Effector CD8-positive, alpha-beta T cell (primary cell): ENCODE measurements at regions not wholly inside any gene's neighbourhood (a gene's known extent, or its start where the extent isn't known, plus 50 kb on each side); places are given as distances from the start of the nearest gene placed in this dataset.

Source experiments
- DNase-seq: peaks from one replicate; lab custom pipeline; 2025; lab: John Stamatoyannopoulos, UW

DNA sequence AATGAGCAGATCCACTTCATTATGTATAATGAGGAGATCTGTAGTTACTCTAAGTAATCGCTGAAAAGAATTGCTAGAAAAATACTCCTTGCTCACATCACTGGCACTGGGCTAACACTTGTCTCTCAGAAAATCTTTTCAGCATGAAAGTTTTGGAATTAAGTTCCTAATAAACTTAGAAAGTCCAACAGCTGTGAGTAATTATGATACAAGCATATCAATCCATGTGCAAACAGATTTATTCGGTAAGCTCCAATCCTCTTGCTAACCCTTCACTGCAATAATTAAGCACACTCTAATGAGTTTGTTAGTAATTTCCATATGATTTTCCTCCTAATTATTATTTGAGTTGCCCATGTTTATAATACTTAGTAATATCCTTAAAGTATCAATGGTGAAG lies 652.6 kb upstream of the WWC1 start:
- DNase-seq, result no peak

DNA sequence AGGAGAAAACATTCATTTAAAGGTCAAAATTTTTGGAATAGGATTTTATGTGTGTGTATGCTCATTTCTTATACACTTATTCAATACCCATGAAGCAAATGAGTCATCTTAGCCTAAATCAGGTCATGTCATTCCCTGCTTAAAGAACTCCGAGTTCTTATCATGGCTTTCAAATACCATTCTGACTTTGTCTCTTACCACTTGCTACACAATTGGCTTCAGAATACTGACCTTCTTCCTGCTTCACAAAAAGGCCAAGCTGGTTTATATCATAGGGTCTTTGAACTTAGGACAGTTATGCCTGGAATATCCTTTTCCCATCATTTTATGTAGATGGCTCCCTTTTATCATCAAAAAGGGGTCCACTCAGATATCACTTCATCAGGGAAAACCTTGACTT lies 652.2 kb upstream of the WWC1 start:
- DNase-seq, result no peak

GRCh38 chr5:167639766-167640165 lies 651.7 kb upstream of the WWC1 start:
- DNase-seq, result no peak

DNA sequence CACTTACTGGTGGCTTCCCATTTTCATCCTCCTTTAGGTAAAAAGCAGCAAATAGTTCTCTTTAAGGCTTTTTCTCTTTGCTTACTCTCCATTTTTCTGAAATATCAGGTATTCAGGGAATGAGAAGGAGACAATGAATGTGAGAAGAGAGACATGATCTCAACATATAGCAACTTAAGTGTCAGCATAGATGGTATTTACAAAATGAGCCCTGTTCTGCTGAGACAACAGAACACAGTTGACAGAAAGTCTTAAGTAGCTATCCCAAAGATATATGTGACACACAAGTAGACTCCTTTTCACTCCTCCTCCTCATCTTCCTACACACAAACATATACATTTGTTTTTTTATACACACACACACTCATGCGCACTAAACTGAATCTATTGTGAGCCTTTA lies 649.3 kb upstream of the WWC1 start:
- DNase-seq, result no peak

DNA sequence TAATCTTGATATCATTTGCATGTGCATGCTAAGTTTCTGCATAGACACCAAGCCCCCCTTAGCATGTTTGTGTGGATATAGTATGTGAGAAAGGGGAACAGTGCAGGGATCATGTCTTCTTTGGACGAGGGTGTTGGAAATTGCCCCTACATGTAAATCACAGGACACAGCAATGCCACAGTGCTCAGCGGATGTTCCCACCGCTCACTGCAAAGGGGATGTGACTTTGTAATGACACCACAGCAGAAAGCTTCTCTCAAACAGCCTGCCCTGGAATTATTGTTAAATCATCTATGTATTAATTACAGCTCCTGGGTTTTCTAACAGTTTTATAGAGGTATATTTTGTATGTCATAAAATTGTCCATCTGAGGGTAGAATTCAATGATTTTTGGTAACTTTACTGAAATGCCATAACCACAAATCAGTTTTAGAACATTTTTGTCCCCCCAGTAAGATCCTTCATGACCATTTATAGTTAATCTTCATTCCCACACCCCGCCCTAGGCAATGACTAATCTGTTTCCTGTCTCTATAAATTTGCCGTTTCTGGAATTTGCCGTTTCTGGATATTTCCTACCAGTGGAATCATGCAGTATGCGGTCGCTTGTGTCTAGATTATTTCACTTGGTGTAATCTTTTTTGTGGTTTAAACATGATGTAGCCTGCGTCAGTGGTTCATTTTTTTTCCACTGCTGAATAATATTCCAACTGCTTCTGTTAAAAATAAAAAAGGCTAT lies 648.5 kb upstream of the WWC1 start:
- no peak for DNase-seq

DNA sequence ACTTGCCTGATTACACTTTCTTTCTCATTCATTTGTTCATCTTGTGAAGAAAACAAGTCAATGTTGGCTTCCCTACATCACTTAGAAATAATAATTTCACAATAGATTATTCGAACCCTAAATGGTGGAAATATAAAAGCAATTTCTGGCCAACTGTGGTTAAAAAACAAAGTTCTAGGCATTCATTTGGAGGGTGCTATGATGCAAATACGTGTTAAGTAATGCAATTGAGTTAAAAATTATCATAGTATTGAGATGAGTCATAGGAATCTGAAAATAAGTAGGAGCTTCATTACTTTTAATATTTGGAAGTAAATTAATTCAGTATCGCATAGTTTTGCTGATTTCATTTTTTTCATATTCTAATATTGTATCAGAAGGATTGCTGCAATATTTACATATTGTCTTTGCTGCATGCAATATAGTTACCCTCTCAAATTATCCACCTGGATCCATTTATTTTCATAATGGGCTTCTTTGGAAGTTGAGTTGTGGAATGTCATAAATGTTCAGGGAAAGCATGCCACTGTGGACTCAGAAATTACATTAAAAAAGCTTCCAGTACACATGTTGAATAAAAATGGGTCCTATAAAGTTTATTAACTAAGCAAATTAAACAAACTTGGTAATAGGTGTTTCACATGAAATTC lies 647.7 kb upstream of the WWC1 start:
- no peak for DNase-seq

DNA sequence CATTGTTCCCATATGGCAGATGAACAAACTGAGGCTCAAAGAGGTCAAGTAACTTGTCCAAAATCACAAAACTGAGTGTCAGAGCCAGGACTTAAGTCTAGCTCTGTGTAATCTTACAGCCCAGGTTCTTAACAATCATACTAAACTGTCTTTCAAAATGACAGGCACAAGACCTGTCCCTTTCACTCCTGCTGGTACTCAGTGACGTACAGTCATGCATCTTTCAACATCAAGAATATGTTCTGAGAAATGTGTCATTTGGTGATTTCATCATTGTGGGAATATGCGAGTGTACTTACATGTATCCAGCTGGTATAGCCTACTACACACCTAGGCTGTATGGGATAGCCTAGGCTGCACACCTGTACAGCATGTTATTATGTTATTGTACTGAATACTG lies 646.8 kb upstream of the WWC1 start:
- no peak for DNase-seq

DNA sequence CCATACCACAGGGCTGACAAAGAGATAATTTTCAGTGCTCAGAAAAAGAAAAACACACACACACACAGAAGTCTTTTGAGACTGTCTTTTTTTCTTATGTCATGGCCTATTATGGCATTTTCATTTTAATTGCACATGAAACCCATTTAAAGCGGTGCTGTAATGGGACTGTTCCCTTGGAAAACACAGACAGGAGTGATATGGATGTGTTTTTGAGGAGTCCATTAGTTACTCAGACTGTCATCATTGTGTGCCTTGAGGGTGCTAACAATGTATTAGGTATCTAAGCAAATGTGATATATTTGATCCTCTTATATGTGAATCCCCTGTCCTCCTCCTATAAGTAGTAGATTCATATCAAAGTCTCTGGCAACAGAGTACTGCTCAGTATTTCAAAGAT lies 642.0 kb upstream of the WWC1 start:
- no peak for DNase-seq

- DNase-seq, result no peak
Measured at GRCh38 chr5:167652690-167653089, 638.8 kb upstream of the WWC1 start.

DNA sequence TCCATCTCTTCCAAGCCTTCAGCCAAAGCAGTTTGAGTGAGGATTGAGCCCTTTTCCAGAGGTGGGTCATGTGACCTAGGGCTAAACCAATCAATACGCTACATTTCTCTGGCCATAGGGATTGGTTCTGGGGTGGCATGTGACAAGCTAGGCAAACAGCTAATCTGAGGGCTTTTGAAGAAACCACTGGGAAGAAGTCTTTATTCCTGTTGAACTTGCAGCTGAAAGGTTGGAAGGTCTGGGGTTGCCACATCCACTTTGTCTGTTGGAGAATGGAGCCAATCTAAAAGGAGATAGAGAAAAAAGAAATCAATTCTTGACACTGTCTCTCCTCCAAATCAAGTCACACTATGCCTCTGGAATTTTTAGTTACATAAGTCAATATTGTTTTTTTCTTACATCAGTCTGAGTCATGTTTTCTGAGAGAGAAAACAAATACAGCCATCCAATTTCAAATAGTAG lies 637.8 kb upstream of the WWC1 start:
- DNase-seq, result no peak

GRCh38 chr5:167657016-167657415 lies 634.4 kb upstream of the WWC1 start:
- no peak for DNase-seq

GRCh38 chr5:167658889-167659288 lies 632.6 kb upstream of the WWC1 start:
- no peak for DNase-seq

DNA sequence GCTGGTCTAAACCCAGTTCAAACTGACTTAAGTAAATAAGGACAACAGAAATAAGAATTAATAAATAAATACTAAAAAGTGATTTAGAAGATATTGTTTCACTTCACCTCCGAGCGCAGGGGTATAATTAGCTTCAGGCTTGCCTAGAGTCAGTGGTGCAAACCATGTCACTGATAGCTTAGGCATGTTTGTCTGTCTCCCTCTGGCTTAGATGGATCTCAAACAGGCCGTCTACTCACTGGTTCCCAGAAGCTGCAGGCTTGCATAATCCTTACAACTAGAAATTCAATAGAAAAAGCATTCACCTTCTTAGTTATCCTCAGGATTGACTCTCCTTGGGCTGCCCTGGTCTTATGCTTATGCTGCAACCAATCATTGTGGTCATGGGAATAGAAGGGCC lies 629.8 kb upstream of the WWC1 start:
- DNase-seq, result no peak

DNA sequence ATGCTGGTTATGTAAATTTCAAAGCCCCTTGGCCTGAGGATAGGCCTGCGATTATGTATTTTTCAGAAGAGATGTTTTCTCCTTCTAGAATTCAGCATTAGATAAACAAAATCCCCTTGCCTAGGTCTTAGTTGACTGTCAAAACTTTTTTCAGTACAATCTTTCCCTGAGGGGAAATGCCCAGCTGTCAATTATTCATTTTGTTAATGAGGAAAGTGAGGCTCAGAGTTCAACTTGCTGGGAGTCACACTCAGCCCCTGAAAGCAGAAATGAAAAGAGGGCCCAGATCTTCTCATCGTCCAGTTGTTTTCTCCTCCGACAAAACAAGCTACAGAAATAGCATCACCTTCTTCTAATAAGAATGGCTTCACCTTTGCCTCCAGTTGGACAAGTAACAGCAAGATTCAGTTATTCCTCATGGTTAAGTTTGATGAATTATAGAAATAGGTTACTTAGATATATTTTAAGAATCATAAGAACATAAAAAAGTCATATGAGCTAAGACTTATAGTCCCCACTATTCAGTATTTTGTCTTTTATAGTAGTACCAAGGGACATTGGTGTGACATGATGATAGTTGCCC lies 627.1 kb upstream of the WWC1 start:
- DNase-seq, result no peak

DNA sequence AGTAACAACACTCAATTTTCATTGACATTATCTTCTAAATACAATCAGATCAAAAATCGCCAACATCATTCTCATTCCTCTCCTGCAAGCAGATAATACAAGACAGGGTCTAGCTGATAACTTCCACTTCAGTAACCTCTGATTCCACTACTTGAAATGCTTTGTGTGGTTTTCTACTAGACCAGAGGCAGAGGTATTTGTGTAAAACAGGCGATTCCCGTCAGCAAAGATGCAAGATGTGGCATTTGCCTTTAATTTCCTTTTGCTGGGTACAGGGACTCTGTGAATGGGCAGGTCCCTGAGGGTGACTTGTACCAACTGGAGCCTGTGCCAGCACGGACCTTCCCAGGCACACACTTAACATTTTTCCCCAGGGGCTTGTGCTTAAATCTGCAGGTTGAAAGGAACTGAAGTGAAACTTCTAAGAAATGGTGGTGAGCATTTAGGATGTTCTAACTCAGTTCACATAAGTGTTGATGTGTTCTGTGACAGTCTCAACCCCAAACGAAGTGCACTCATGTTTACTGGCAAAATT lies 625.5 kb upstream of the WWC1 start:
- no peak for DNase-seq

GRCh38 chr5:167671176-167671575 lies 620.3 kb upstream of the WWC1 start:
- no peak for DNase-seq

- no peak for DNase-seq
Measured at GRCh38 chr5:167673942-167674341, 617.5 kb upstream of the WWC1 start.

DNA sequence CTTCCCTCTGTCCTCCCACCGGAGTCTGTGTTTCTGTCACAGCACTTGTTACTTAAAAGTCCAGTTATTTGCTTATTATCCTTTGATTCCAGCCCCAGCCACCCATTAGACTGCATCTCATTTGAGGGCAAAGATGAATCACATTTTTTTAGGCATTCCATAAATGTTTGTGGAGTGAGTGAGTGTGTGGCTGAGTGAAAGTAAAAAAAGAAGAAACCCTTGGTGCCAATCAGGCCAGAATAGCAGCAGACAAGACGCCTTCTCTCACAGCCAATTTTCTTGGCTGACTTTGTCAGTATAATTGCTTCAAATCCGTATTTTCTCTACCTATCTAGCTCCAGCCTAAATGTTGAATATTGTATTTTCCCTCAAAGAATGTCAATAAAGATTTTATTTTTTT lies 613.0 kb upstream of the WWC1 start:
- no peak for DNase-seq

DNA sequence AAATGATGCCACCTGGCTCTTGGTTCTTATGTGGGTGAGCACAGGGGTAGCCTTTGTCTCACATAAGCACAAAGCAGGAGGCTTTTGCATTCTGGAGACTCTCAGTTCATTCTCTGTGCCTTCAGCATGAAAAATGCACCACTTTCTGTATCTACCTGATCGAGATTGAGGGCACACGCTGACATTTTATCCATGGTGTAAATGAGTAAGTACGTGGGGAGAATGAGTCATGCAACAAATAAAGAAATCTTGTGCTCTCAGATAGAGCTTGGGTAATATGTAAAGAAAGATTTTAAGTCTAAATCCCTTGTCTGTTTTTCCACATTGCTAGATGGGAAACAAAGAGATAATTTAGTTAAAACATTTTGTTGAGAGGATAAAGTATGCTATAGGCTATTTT lies 607.2 kb upstream of the WWC1 start:
- DNase-seq, result no peak

- DNase-seq, result no peak
Measured at GRCh38 chr5:167688341-167689130, 602.9 kb upstream of the WWC1 start.

DNA sequence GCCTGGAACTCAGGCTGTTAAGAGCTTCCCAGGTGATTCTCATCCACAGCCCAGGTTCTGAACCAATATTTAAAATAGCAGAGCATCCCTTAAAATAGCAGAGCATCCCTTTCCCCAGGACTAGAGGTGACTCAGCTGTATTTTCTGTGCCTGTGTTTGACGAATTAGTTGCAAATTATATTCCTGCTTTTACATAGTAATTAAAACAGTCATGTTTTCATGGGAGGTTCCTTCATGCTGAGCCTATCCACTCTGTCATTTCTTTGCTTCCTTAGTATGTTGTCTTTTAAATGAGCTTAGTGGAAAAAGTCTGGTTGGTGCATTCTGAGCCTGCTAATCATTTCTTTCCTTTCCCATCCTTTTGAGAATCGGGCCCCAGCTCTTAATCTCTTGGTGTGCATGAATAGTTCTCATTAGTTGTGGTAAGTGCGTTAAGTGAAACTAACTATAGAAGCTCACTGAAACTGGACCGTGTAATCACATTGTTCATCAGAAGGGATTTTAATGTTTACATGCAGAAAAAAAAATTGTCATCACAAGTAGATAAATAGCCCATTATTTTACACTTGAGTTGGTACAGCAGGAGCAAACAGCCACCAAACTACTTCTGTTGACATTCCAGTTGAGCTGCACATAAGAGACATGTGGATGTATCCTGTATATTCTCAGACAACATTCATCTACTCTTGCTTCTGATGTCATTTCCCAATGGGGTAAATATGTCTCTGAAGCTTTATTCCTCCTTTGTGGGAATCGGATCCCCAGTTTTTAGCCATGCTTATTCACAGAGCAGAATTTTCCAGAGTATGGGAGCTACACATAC lies 596.9 kb upstream of the WWC1 start:
- DNase-seq, result no peak
